IMR-90 (cell line): ENCODE measurements at regions not wholly inside any gene's neighbourhood (a gene's known extent, or its start where the extent isn't known, plus 50 kb on each side); places are given as distances from the start of the nearest gene placed in this dataset.

Source experiments
- ATAC-seq: fragments of 200-7000 bp; cut with Tn5 transposase; 2 replicates; pipeline ENCODE4 v1.9.1; 2020; ENCODE audit warnings: low read depth, mild to moderate bottlenecking, moderate library complexity
- BruUV-seq: library from RNA; stranded (reverse); fragments of 400-500 nt; replicated peaks from 2 replicates; lab custom pipeline; 2021; lab: Mats Ljungman, UMichigan
- CTCF ChIA-PET: fragments of 300-600 bp; formaldehyde crosslinking; extraction: SDS; loops from one replicate; lab custom pipeline; 2021; ENCODE audit warnings: antibody characterized with exemption; lab: Yijun Ruan, JAX
- POLR2A ChIA-PET: fragments of 300-600 bp; sonication (Branson Sonifier 250); formaldehyde crosslinking; loops from one replicate; lab custom pipeline; 2022; ENCODE audit warnings: antibody characterized with exemption; ENCODE audit not compliant: unreplicated experiment; lab: Charles Lee
- DNase-seq: peaks from one replicate; pipeline ENCODE4 v3.0.0; 2013
- H2AFZ ChIP-seq: replicated peaks from 2 replicates; pipeline ENCODE3; 2013; ENCODE audit warnings: low read length, mild to moderate bottlenecking; ENCODE audit not compliant: poor library complexity
- H2AK5ac ChIP-seq: 2 replicates; pipeline ENCODE4 v1.6.1; 2013; ENCODE audit warnings: low read depth, low read length, inconsistent platforms
- H2AK9ac ChIP-seq: replicated peaks from 2 replicates; pipeline ENCODE3; 2013; ENCODE audit warnings: mild to moderate bottlenecking, low read depth, low read length, moderate library complexity; ENCODE audit not compliant: poor library complexity
- H2BK120ac ChIP-seq: 2 replicates; pipeline ENCODE4 v1.6.1; 2013; ENCODE audit warnings: low read depth, low read length, inconsistent platforms
- H2BK15ac ChIP-seq: 3 replicates; pipeline ENCODE4 v1.6.1; 2013; ENCODE audit warnings: low read depth, low read length, inconsistent platforms
- H2BK20ac ChIP-seq: 2 replicates; pipeline ENCODE4 v1.6.1; 2013; ENCODE audit warnings: low read depth, mild to moderate bottlenecking, inconsistent platforms, low read length, moderate library complexity
- H2BK5ac ChIP-seq: 2 replicates; pipeline ENCODE4 v1.6.1; 2013; ENCODE audit warnings: mild to moderate bottlenecking, low read depth, low read length, inconsistent platforms; ENCODE audit not compliant: poor library complexity, severe bottlenecking
- H3K14ac ChIP-seq: replicated peaks from 2 replicates; pipeline ENCODE4 v1.6.1; 2013; ENCODE audit warnings: low read depth, low read length, inconsistent platforms
- H3K18ac ChIP-seq: 2 replicates; pipeline ENCODE4 v1.6.1; 2013; ENCODE audit warnings: low read depth, low read length, control low read depth
- H3K23ac ChIP-seq: 2 replicates; pipeline ENCODE4 v1.6.1; 2013; ENCODE audit warnings: low read depth, low read length, inconsistent platforms
- H3K27ac ChIP-seq: 2 replicates; pipeline ENCODE4 v1.5.1; 2013; ENCODE audit warnings: mild to moderate bottlenecking, control low read depth, low read length; ENCODE audit not compliant: insufficient read depth
- H3K27me3 ChIP-seq: 2 replicates; pipeline ENCODE4 v1.6.1; 2013; ENCODE audit warnings: low read length; ENCODE audit not compliant: control insufficient read depth, insufficient read depth
- H3K36me3 ChIP-seq: 2 replicates; pipeline ENCODE4 v1.6.1; 2013; ENCODE audit warnings: low read length, mixed read lengths; ENCODE audit not compliant: control insufficient read depth, insufficient read depth
- H3K4ac ChIP-seq: 2 replicates; pipeline ENCODE4 v1.6.1; 2013; ENCODE audit warnings: low read depth, low read length, inconsistent platforms
- H3K4me1 ChIP-seq: 2 replicates; pipeline ENCODE4 v1.6.1; 2013; ENCODE audit warnings: low read length, mixed read lengths; ENCODE audit not compliant: control insufficient read depth, insufficient read depth
- H3K4me2 ChIP-seq: 2 replicates; pipeline ENCODE4 v1.6.1; 2013; ENCODE audit warnings: low read depth, mild to moderate bottlenecking, control low read depth, low read length, moderate library complexity
- H3K4me3 ChIP-seq: 2 replicates; pipeline ENCODE4 v1.5.1; 2013; ENCODE audit warnings: low read depth, mild to moderate bottlenecking, control low read depth, low read length, moderate library complexity; ENCODE audit not compliant: insufficient read depth
- H3K56ac ChIP-seq: 2 replicates; pipeline ENCODE4 v1.6.1; 2013; ENCODE audit warnings: low read length, inconsistent platforms; ENCODE audit not compliant: insufficient read depth; ENCODE audit errors: extremely low read depth
- H3K79me1 ChIP-seq, 2 experiments: 2 replicates each; pipeline ENCODE4 v1.6.1; 2013; ENCODE audit warnings: low read length in 2 of 2, inconsistent platforms in 1 of 2, low read depth in 1 of 2
- H3K9ac ChIP-seq: 2 replicates; pipeline ENCODE4 v1.6.1; 2013; ENCODE audit warnings: low read depth, low read length, control low read depth
- H3K9me1 ChIP-seq: 2 replicates; pipeline ENCODE4 v1.6.1; 2013; ENCODE audit warnings: low read length, inconsistent platforms; ENCODE audit not compliant: insufficient read depth
- H3K9me3 ChIP-seq: 2 replicates; pipeline ENCODE4 v1.6.1; 2013; ENCODE audit warnings: low read length; ENCODE audit not compliant: control insufficient read depth, insufficient read depth
- H4K20me1 ChIP-seq: 2 replicates; pipeline ENCODE4 v1.6.1; 2013; ENCODE audit warnings: low read length, inconsistent platforms; ENCODE audit not compliant: insufficient read depth
- H4K5ac ChIP-seq: 2 replicates; pipeline ENCODE4 v1.6.1; 2013; ENCODE audit warnings: mild to moderate bottlenecking, low read depth, low read length, control low read depth
- H4K8ac ChIP-seq, 2 experiments: 2 replicates each; pipeline ENCODE4 v1.6.1; 2013; ENCODE audit warnings: low read depth in 2 of 2, low read length in 2 of 2, control low read depth in 1 of 2, inconsistent platforms in 1 of 2
- H4K91ac ChIP-seq: 2 replicates; pipeline ENCODE4 v1.6.1; 2013; ENCODE audit warnings: low read depth, low read length, inconsistent platforms; ENCODE audit not compliant: insufficient read depth
- BHLHE40 ChIP-seq: fragments of 150-350 bp; IDR thresholded peaks from 2 replicates; pipeline ENCODE4 v1.6.1; 2016; ENCODE audit warnings: mild to moderate bottlenecking, low read depth, low read length
- CEBPB ChIP-seq: IDR thresholded peaks from 2 replicates; pipeline ENCODE4 v1.6.1; 2012; ENCODE audit warnings: low read depth, low read length, improper control_type of control experiment
- CHD1 ChIP-seq: IDR thresholded peaks from 2 replicates; pipeline ENCODE4 v1.6.1; 2012; ENCODE audit warnings: low read depth, low read length, improper control_type of control experiment
- ELK1 ChIP-seq: fragments of 150-350 bp; IDR thresholded peaks from 2 replicates; pipeline ENCODE4 v1.6.1; 2016; ENCODE audit warnings: low read depth, mild to moderate bottlenecking, low read length, moderate library complexity, borderline replicate concordance
- FOS ChIP-seq: fragments of 150-350 bp; IDR thresholded peaks from 2 replicates; pipeline ENCODE4 v1.6.1; 2016; ENCODE audit warnings: low read depth, low read length
- MAFK ChIP-seq: IDR thresholded peaks from 2 replicates; pipeline ENCODE4 v1.6.1; 2012; ENCODE audit warnings: low read depth, low read length, improper control_type of control experiment
- MAZ ChIP-seq: IDR thresholded peaks from 2 replicates; pipeline ENCODE4 v1.6.1; 2012; ENCODE audit warnings: low read depth, mild to moderate bottlenecking, low read length, improper control_type of control experiment, moderate library complexity, borderline replicate concordance
- MXI1 ChIP-seq: IDR thresholded peaks from 2 replicates; pipeline ENCODE4 v1.6.1; 2012; ENCODE audit warnings: low read depth, mild to moderate bottlenecking, low read length, moderate library complexity, borderline replicate concordance
- NFE2L2 ChIP-seq: fragments of 150-350 bp; IDR thresholded peaks from 2 replicates; pipeline ENCODE4 v1.6.1; 2016; ENCODE audit warnings: low read depth, mild to moderate bottlenecking, low read length
- POLR2A ChIP-seq: IDR thresholded peaks from 2 replicates; pipeline ENCODE4 v1.6.1; 2012; ENCODE audit warnings: mild to moderate bottlenecking, low read depth, low read length
- RAD21 ChIP-seq: IDR thresholded peaks from 2 replicates; pipeline ENCODE4 v1.6.1; 2012; ENCODE audit warnings: low read length, improper control_type of control experiment
- RCOR1 ChIP-seq: IDR thresholded peaks from 2 replicates; pipeline ENCODE4 v1.6.1; 2012; ENCODE audit warnings: mild to moderate bottlenecking, low read length, improper control_type of control experiment; ENCODE audit not compliant: insufficient replicate concordance
- RFX5 ChIP-seq: IDR thresholded peaks from 2 replicates; pipeline ENCODE4 v1.8.0; 2012; ENCODE audit warnings: low read depth, mild to moderate bottlenecking, low read length, moderate library complexity
- SMC3 ChIP-seq: fragments of 150-350 bp; IDR thresholded peaks from 2 replicates; pipeline ENCODE4 v1.6.1; 2016; ENCODE audit warnings: low read depth, mild to moderate bottlenecking, antibody characterized with exemption, low read length, moderate library complexity
- USF2 ChIP-seq: fragments of 150-350 bp; IDR thresholded peaks from 2 replicates; pipeline ENCODE4 v1.6.1; 2017; ENCODE audit warnings: mild to moderate bottlenecking, antibody characterized with exemption, low read length, low read depth
- WGBS, 2 experiments: methylation state at CpG; one replicate each; pipeline versions ENCODE4 v1.1.5 to v1.1.7; 2013; ENCODE audit warnings: missing lambda C conversion rate in 2 of 2; ENCODE audit not compliant: insufficient read length in 1 of 2; ENCODE audit errors: extremely low coverage in 2 of 2; 5-methylcytosine and 5-hydroxymethylcytosine counted together
- dilution Hi-C: fragments of 300-500 bp; cut with HindIII; formaldehyde crosslinking; loops from one replicate; pipeline ENCODE4 v1.14.3; 2018; ENCODE audit warnings: low sequenced_read_pairs; ENCODE audit not compliant: unreplicated experiment
- in situ Hi-C: fragments of 300-500 bp; cut with MboI; formaldehyde crosslinking; loops from 3 replicates; pipeline ENCODE4 v1.14.3; 2019; ENCODE audit warnings: low sequenced_read_pairs, inconsistent platforms, mixed read lengths
- intact Hi-C: fragments of 100-400 bp; cut with micrococcal nuclease; formaldehyde crosslinking; loops from 2 replicates; pipeline ENCODE4 v1.10.0; 2022
- TF ChIP-seq, protein P1 (sequence below): conservative IDR thresholded peaks from 2 replicates; pipeline ENCODE4 v1.5.1; 2012; ENCODE audit warnings: mild to moderate bottlenecking, low read depth, low read length, improper control_type of control experiment

GRCh38 chr12:94041850-94042249 is 106.5 kb upstream of the PLXNC1 start:
- CTCF ChIA-PET: interaction anchor here (1.1 kb wide), 1 partner anchor 33 kb away, joined by 5 read pairs; no protein-coding TSS in a partner anchor

More at GRCh38 chr12:94041850-94042249, 106.5 kb upstream of the PLXNC1 start:
- intact Hi-C loops (no loop called here), in situ Hi-C loops (no loop called here), dilution Hi-C loops (no loop called here)
- Histone ChIP-seq H3K9me1 (no peaks in the 10 kb centered on the region), H2AK9ac (no peak overlapping the region), H3K79me1 (no peaks in the 10 kb centered on the region), H3K4ac (no peak overlapping the region), H3K56ac (no peak overlapping the region), H4K20me1 (no peaks in the 10 kb centered on the region), H3K9me3 (peaks cover 2% of the 10 kb centered on the region; the same call in 1 of the 2 replicates), H3K4me1 (peaks cover 1% of the 10 kb centered on the region; the same call in 1 of the 2 replicates), H2BK5ac (no peak overlapping the region), H3K23ac (no peak overlapping the region), H3K9ac (no peak overlapping the region), H3K4me2 (no peak overlapping the region), H3K18ac (no peak overlapping the region), H3K14ac (no peak overlapping the region), H3K27ac (no peak overlapping the region), H2BK20ac (no peak overlapping the region), H2BK15ac (no peak overlapping the region), H3K4me3 (no peak overlapping the region), H2AFZ (no peak overlapping the region), H3K27me3 (no peaks in the 10 kb centered on the region), H4K8ac (no peak overlapping the region), H2AK5ac (no peak overlapping the region), H2BK120ac (no peak overlapping the region), H3K36me3 (no peaks in the 10 kb centered on the region), H4K91ac (no peak overlapping the region), H4K5ac (no peak overlapping the region)
- no peak for ATAC-seq
- POLR2A ChIA-PET: no interaction called here
- BruUV-seq: no TSS peak
- no peak for DNase-seq
- TF ChIP-seq NFE2L2 (no peak), MAFK (no peak), POLR2A (no peak), USF2 (no peak), FOS (no peak), RCOR1 (no peak), CEBPB (no peak), MAZ (no peak), BHLHE40 (no peak), MXI1 (no peak), RFX5 (no peak), ELK1 (no peak), SMC3 (no peak), RAD21 (no peak), CHD1 (no peak)
- TF ChIP-seq, protein P1, sequence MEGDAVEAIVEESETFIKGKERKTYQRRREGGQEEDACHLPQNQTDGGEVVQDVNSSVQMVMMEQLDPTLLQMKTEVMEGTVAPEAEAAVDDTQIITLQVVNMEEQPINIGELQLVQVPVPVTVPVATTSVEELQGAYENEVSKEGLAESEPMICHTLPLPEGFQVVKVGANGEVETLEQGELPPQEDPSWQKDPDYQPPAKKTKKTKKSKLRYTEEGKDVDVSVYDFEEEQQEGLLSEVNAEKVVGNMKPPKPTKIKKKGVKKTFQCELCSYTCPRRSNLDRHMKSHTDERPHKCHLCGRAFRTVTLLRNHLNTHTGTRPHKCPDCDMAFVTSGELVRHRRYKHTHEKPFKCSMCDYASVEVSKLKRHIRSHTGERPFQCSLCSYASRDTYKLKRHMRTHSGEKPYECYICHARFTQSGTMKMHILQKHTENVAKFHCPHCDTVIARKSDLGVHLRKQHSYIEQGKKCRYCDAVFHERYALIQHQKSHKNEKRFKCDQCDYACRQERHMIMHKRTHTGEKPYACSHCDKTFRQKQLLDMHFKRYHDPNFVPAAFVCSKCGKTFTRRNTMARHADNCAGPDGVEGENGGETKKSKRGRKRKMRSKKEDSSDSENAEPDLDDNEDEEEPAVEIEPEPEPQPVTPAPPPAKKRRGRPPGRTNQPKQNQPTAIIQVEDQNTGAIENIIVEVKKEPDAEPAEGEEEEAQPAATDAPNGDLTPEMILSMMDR: no peak
- 67% methylated on average over 1 of the region's 3 CpGs; no CpG with 5 or more reads in 1 of the 2 experiments for WGBS, 2 experiments
